B cell (primary cell): ENCODE measurements at regions not wholly inside any gene's neighbourhood (a gene's known extent, or its start where the extent isn't known, plus 50 kb on each side); places are given as distances from the start of the nearest gene placed in this dataset.

ENCODE experiments used
- CTCF ChIP-seq: fragments of 200-600 bp; IDR thresholded peaks from one replicate; pipeline ENCODE4 v1.8.0; 2022; ENCODE audit warnings: antibody characterized with exemption, mild to moderate bottlenecking
- EZH2 ChIP-seq: IDR thresholded peaks from 2 replicates; pipeline ENCODE4 v1.6.1; 2012; ENCODE audit warnings: borderline replicate concordance, low read depth, mild to moderate bottlenecking, moderate library complexity, low read length; ENCODE audit not compliant: insufficient read depth, poor library complexity, severe bottlenecking

GRCh38 chr12:93169536-93169935 is 208.2 kb upstream of the NUDT4 start:
- TF ChIP-seq CTCF (no peak), EZH2 (no peak)
